ENCODE measurements at regions not wholly inside any gene's neighbourhood (a gene's known extent, or its start where the extent isn't known, plus 50 kb on each side); places are given as distances from the start of the nearest gene placed in this dataset.

GRCh38 chr7:94295850-94296249 lies 98.8 kb upstream of the COL1A2 start:
- Histone ChIP-seq H3K27ac (ENCODE audit: low read depth) (no peak overlapping the region), H3K27me3 (ENCODE audit: insufficient read depth) (no peaks in the 10 kb centered on the region), H3K79me2 (replicated peaks; ENCODE audit: insufficient read depth) (no peaks in the 10 kb centered on the region), H3F3A (replicated peaks; ENCODE audit: low read depth) (no peaks in the 10 kb centered on the region), H4K20me1 (replicated peaks; ENCODE audit: insufficient read depth) (no peaks in the 10 kb centered on the region), H3K4me3 (no peak overlapping the region), H2AFZ (no peak overlapping the region), H3K4me1 (ENCODE audit: insufficient read depth) (peaks cover 8% of the 10 kb centered on the region), H3K9me2 (ENCODE audit: insufficient read depth) (no peaks in the 10 kb centered on the region), H3K36me3 (ENCODE audit: insufficient read depth) (no peaks in the 10 kb centered on the region), H3K4me2 (no peak overlapping the region)
- no peaks in the 10 kb centered on the region for H3K36me3 Mint-ChIP-seq (ENCODE audit: low read depth)
- H3K27me3 Mint-ChIP-seq (ENCODE audit: insufficient read depth, low read depth, poor library complexity) = no peaks in the 10 kb centered on the region
- peaks cover 7% of the 10 kb centered on the region for H3K4me1 Mint-ChIP-seq
- TF ChIP-seq, protein P1, sequence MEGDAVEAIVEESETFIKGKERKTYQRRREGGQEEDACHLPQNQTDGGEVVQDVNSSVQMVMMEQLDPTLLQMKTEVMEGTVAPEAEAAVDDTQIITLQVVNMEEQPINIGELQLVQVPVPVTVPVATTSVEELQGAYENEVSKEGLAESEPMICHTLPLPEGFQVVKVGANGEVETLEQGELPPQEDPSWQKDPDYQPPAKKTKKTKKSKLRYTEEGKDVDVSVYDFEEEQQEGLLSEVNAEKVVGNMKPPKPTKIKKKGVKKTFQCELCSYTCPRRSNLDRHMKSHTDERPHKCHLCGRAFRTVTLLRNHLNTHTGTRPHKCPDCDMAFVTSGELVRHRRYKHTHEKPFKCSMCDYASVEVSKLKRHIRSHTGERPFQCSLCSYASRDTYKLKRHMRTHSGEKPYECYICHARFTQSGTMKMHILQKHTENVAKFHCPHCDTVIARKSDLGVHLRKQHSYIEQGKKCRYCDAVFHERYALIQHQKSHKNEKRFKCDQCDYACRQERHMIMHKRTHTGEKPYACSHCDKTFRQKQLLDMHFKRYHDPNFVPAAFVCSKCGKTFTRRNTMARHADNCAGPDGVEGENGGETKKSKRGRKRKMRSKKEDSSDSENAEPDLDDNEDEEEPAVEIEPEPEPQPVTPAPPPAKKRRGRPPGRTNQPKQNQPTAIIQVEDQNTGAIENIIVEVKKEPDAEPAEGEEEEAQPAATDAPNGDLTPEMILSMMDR (conservative IDR thresholded peaks at IDR 0.05; ENCODE audit: low read depth in 2 of 2) = peak; percentile 44 to 45
- TF ChIP-seq ZNF331 (CRISPR knock-in tag; IDR thresholded peaks at IDR 0.05; ENCODE audit: low read depth) = no peak
- ATAC-seq (no peak), DNase-seq (ENCODE audit: low spot score) (no peak)
- H3K9me3 Mint-ChIP-seq = no peaks in the 10 kb centered on the region
- no peak overlapping the region for H3K4me3 Mint-ChIP-seq
- H3K27ac Mint-ChIP-seq = no peak overlapping the region

GRCh38 chr7:94296881-94297280 lies 97.8 kb upstream of the COL1A2 start:
- no peaks in the 10 kb centered on the region; the same call in 2 of the 3 replicates for H3K9me3 Mint-ChIP-seq
- H3K27ac ChIP-seq (ENCODE audit: low read depth) = no peak overlapping the region
- H3K27me3 Mint-ChIP-seq (ENCODE audit: insufficient read depth, low read depth, poor library complexity) = no peaks in the 10 kb centered on the region
- no peak overlapping the region for H3K27ac Mint-ChIP-seq
- ATAC-seq (no peak), DNase-seq (ENCODE audit: low spot score) (no peak)
- no peaks in the 10 kb centered on the region for H3K79me2 ChIP-seq (replicated peaks; ENCODE audit: insufficient read depth)
- H3K9me2 ChIP-seq (ENCODE audit: insufficient read depth) = no peaks in the 10 kb centered on the region
- no peaks in the 10 kb centered on the region for H3K27me3 ChIP-seq (ENCODE audit: insufficient read depth)
- no peaks in the 10 kb centered on the region for H4K20me1 ChIP-seq (replicated peaks; ENCODE audit: insufficient read depth)
- H3K36me3 ChIP-seq (ENCODE audit: insufficient read depth) = no peaks in the 10 kb centered on the region
- H3K4me2 ChIP-seq = no peak overlapping the region
- H2AFZ ChIP-seq = 0 out of 2 replicates have a peak overlapping the region, but pooled peaks have one; percentile 43
- H3K4me3 Mint-ChIP-seq = no peak overlapping the region
- H3K36me3 Mint-ChIP-seq (ENCODE audit: low read depth) = no peaks in the 10 kb centered on the region
- H3F3A ChIP-seq (replicated peaks; ENCODE audit: low read depth) = no peaks in the 10 kb centered on the region
- no peak overlapping the region for H3K4me3 ChIP-seq
- H3K4me1 ChIP-seq (ENCODE audit: insufficient read depth) = peaks cover 16% of the 10 kb centered on the region
- H3K4me1 Mint-ChIP-seq = peaks cover 18% of the 10 kb centered on the region
- TF ChIP-seq, protein P2, sequence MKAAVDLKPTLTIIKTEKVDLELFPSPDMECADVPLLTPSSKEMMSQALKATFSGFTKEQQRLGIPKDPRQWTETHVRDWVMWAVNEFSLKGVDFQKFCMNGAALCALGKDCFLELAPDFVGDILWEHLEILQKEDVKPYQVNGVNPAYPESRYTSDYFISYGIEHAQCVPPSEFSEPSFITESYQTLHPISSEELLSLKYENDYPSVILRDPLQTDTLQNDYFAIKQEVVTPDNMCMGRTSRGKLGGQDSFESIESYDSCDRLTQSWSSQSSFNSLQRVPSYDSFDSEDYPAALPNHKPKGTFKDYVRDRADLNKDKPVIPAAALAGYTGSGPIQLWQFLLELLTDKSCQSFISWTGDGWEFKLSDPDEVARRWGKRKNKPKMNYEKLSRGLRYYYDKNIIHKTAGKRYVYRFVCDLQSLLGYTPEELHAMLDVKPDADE (IDR thresholded peaks at IDR 0.05) = no peak
- TF ChIP-seq ZNF331 (CRISPR knock-in tag; IDR thresholded peaks at IDR 0.05; ENCODE audit: low read depth) (no peak), POLR2AphosphoS5 (IDR thresholded peaks at IDR 0.05; ENCODE audit: low read depth) (no peak), REST (IDR thresholded peaks at IDR 0.05; ENCODE audit: unreplicated experiment) (no peak), ZNF462 (CRISPR knock-in tag; IDR thresholded peaks at IDR 0.05) (no peak), CREB1 (CRISPR knock-in tag; IDR thresholded peaks at IDR 0.05; ENCODE audit: low read depth) (no peak), NANOG (IDR thresholded peaks at IDR 0.05; ENCODE audit: borderline replicate concordance) (no peak)
